GM12878 (cell line): ENCODE measurements at regions not wholly inside any gene's neighbourhood (a gene's known extent, or its start where the extent isn't known, plus 50 kb on each side); places are given as distances from the start of the nearest gene placed in this dataset.

ENCODE experiments used
- ATAC-seq: fragments of 200-7000 bp; cut with Tn5 transposase; 3 replicates; pipeline ENCODE4 v1.9.1; 2020; ENCODE audit warnings: mild to moderate bottlenecking, moderate library complexity
- BruUV-seq: library from RNA; stranded (reverse); fragments of 400-500 nt; replicated peaks from 2 replicates; lab custom pipeline; 2021; lab: Mats Ljungman, UMichigan
- CTCF ChIA-PET: fragments of 300-600 bp; sonication (Branson Sonifier 250); formaldehyde crosslinking; extraction: SDS; loops from one replicate; lab custom pipeline; 2021; ENCODE audit warnings: inconsistent platforms; lab: Yijun Ruan, JAX
- POLR2A ChIA-PET: fragments of 350-600 bp; formaldehyde crosslinking; extraction: SDS; loops from one replicate; lab custom pipeline; 2021; ENCODE audit warnings: inconsistent platforms; lab: Charles Lee
- RAD21 ChIA-PET: fragments of 300-600 bp; sonication (Branson Sonifier 250); formaldehyde crosslinking; loops from one replicate; lab custom pipeline; 2023; ENCODE audit warnings: antibody characterized with exemption; ENCODE audit not compliant: unreplicated experiment; lab: Charles Lee
- SMC1A ChIA-PET: fragments of 300-600 bp; sonication (Branson Sonifier 250); formaldehyde crosslinking; loops from one replicate; lab custom pipeline; 2023; ENCODE audit not compliant: unreplicated experiment, uncharacterized antibody; lab: Charles Lee
- DNase-seq: peaks from one replicate; pipeline ENCODE4 v3.0.0-alpha.2; 2011; ENCODE audit warnings: low read depth, low spot score
- FAIRE-seq: peaks from 3 replicates; lab custom pipeline; 2011; peaks lifted over from hg19 to GRCh38; lab: Jason Lieb, UNC
- H2AFZ ChIP-seq: 2 replicates; pipeline ENCODE4 v1.6.0; 2011; ENCODE audit warnings: low read depth, low read length, control low read depth; ENCODE audit not compliant: control insufficient read depth
- H3K27ac ChIP-seq: 2 replicates; pipeline ENCODE4 v1.5.1; 2011; ENCODE audit warnings: control low read depth; ENCODE audit not compliant: control insufficient read depth, insufficient read depth
- H3K27me3 ChIP-seq, 2 experiments: replicated peaks in 1 of 2; 2 replicates each; pipeline versions ENCODE4 v1.6.0 to v1.6.1; 2011; ENCODE audit warnings: low read length in 1 of 2; ENCODE audit not compliant: control insufficient read depth in 2 of 2, insufficient read depth in 2 of 2
- H3K36me3 ChIP-seq, 2 experiments: 2 replicates each; pipeline ENCODE4 v1.5.1; 2011; ENCODE audit warnings: low read length in 1 of 2; ENCODE audit not compliant: control insufficient read depth in 2 of 2, insufficient read depth in 2 of 2
- H3K4me1 ChIP-seq: 2 replicates; pipeline ENCODE4 v1.6.1; 2011; ENCODE audit warnings: mild to moderate bottlenecking, low read length, moderate library complexity, mixed read lengths; ENCODE audit not compliant: control insufficient read depth, insufficient read depth
- H3K4me2 ChIP-seq: 2 replicates; pipeline ENCODE4 v1.6.0; 2011; ENCODE audit warnings: control low read depth; ENCODE audit not compliant: control insufficient read depth, insufficient read depth
- H3K4me3 ChIP-seq: fragments of 200-600 bp; sonication (generic); 2 replicates; pipeline ENCODE4 v1.5.1; 2016
- H3K79me2 ChIP-seq: 2 replicates; pipeline ENCODE4 v1.6.0; 2011; ENCODE audit warnings: low read length; ENCODE audit not compliant: control insufficient read depth, insufficient read depth
- H3K9ac ChIP-seq: 2 replicates; pipeline ENCODE4 v1.8.0; 2011; ENCODE audit warnings: low read length, control low read depth, mixed read lengths; ENCODE audit not compliant: control insufficient read depth, insufficient read depth
- H3K9me3 ChIP-seq: replicated peaks from 3 replicates; pipeline ENCODE4 v1.5.1; 2011; ENCODE audit warnings: mild to moderate bottlenecking, low read length; ENCODE audit not compliant: control insufficient read depth, insufficient read depth
- H4K20me1 ChIP-seq: 2 replicates; pipeline ENCODE4 v1.6.0; 2011; ENCODE audit not compliant: control insufficient read depth, insufficient read depth
- BRCA1 ChIP-seq: IDR thresholded peaks from 2 replicates; pipeline ENCODE4 v1.6.1; 2011; ENCODE audit warnings: low read depth, low read length, improper control_type of control experiment
- FOXK2 ChIP-seq: fragments of 450-650 bp; IDR thresholded peaks from 2 replicates; pipeline ENCODE4 v1.6.1; 2017; ENCODE audit warnings: mild to moderate bottlenecking, moderate library complexity
- GATAD2B ChIP-seq: fragments of 450-650 bp; conservative IDR thresholded peaks from 2 replicates; pipeline ENCODE4 v1.6.1; 2017; ENCODE audit warnings: low read depth, mild to moderate bottlenecking, moderate library complexity
- HDAC6 ChIP-seq: fragments of 200-600 bp; sonication (generic); IDR thresholded peaks from one replicate; pipeline ENCODE4 v1.8.0; 2017; ENCODE audit warnings: antibody characterized with exemption; ENCODE audit not compliant: unreplicated experiment
- HSF1 ChIP-seq: fragments of 150-350 bp; IDR thresholded peaks from 2 replicates; pipeline ENCODE4 v1.6.1; 2014; ENCODE audit warnings: mild to moderate bottlenecking, low read depth, low read length
- IKZF2 ChIP-seq, 2 experiments: fragments of 450-650 bp; IDR thresholded peaks; 2 replicates each; pipeline ENCODE4 v1.6.1; 2017; ENCODE audit warnings: mild to moderate bottlenecking in 2 of 2, moderate library complexity in 2 of 2
- KDM1A ChIP-seq: fragments of 200-600 bp; sonication (generic); IDR thresholded peaks from 2 replicates; pipeline ENCODE4 v1.6.1; 2016; ENCODE audit warnings: borderline replicate concordance
- MEF2A ChIP-seq: IDR thresholded peaks from 2 replicates; pipeline ENCODE4 v1.6.1; 2011; ENCODE audit warnings: low read depth, mild to moderate bottlenecking, low read length, moderate library complexity; ENCODE audit not compliant: insufficient read depth
- MTA2 ChIP-seq: fragments of 450-650 bp; IDR thresholded peaks from 2 replicates; pipeline ENCODE4 v1.6.1; 2016; ENCODE audit warnings: low read depth, mild to moderate bottlenecking, moderate library complexity
- RBBP5 ChIP-seq: fragments of 200-600 bp; sonication (generic); conservative IDR thresholded peaks from 2 replicates; pipeline ENCODE4 v1.6.1; 2016
- REST ChIP-seq: IDR thresholded peaks from 2 replicates; pipeline ENCODE4 v1.6.1; 2012; ENCODE audit warnings: mild to moderate bottlenecking, low read depth, low read length
- SREBF1 ChIP-seq: IDR thresholded peaks from 2 replicates; pipeline ENCODE4 v1.6.1; 2012; ENCODE audit warnings: mild to moderate bottlenecking, low read length
- TBL1XR1 ChIP-seq: IDR thresholded peaks from 2 replicates; pipeline ENCODE4 v1.6.1; 2012; ENCODE audit warnings: low read depth, low read length, improper control_type of control experiment
- ZSCAN29 ChIP-seq: fragments of 450-650 bp; IDR thresholded peaks from 2 replicates; pipeline ENCODE4 v1.6.1; 2017; ENCODE audit warnings: mild to moderate bottlenecking, moderate library complexity
- WGBS: methylation state at CpG from one replicate; pipeline ENCODE4 v1.1.6; 2016; ENCODE audit warnings: low lambda C conversion rate; ENCODE audit not compliant: insufficient replicate concordance, insufficient coverage; ENCODE audit errors: missing lambda C conversion rate; 5-methylcytosine and 5-hydroxymethylcytosine counted together
- in situ Hi-C: fragments of 300-500 bp; cut with MboI; formaldehyde crosslinking; loops from 9 replicates; pipeline ENCODE4 v1.14.3; 2018; ENCODE audit warnings: mixed read lengths
- intact Hi-C: fragments of 100-400 bp; cut with micrococcal nuclease; formaldehyde crosslinking; loops from one replicate; pipeline ENCODE4 v1.14.2; 2022; ENCODE audit not compliant: unreplicated experiment

- Histone ChIP-seq H3K36me3 (no peaks in the 10 kb centered on the region), H3K4me1 (no peaks in the 10 kb centered on the region), H3K9ac (no peak overlapping the region), H3K4me2 (no peak overlapping the region), H3K79me2 (no peaks in the 10 kb centered on the region), H3K9me3 (no peaks in the 10 kb centered on the region), H3K27ac (no peak overlapping the region), H4K20me1 (no peaks in the 10 kb centered on the region), H3K4me3 (no peak overlapping the region), H3K27me3 (peaks cover 2 to 3% of the 10 kb centered on the region in 2 experiments; a peak in 3 of 4 replicates)
- ChIA-PET CTCF (no interaction called here), SMC1A (no interaction called here), RAD21 (no interaction called here), POLR2A (no interaction called here)
- DNase-seq (no peak), ATAC-seq (no peak)
- in situ Hi-C loops: no loop called here
- WGBS: 7% methylated on average over 10 of the region's 10 CpGs
- no peak for TF ChIP-seq RBBP5
- TF ChIP-seq REST: no peak
- TF ChIP-seq ZSCAN29: no peak
- TF ChIP-seq TBL1XR1: no peak
- no peak for TF ChIP-seq KDM1A
- TF ChIP-seq IKZF2 (IDR thresholded peaks at IDR 0.05): no peak
- TF ChIP-seq BRCA1: no peak
- TF ChIP-seq MEF2A: no peak
- TF ChIP-seq FOXK2: no peak
- TF ChIP-seq HDAC6: no peak
- TF ChIP-seq HSF1: no peak
- no peak for TF ChIP-seq SREBF1
- TF ChIP-seq MTA2: no peak
- no peak for TF ChIP-seq GATAD2B
- TF ChIP-seq, all 136 proteins: peak for 0
- no peak overlapping the region for H2AFZ ChIP-seq
- FAIRE-seq: no peak
- BruUV-seq: no TSS peak
- intact Hi-C loops: no loop called here
Observed at GRCh38 chr21:41660748-41661147, 106.1 kb downstream of the RIPK4 start.
